Ovary (tissue), 3 donors: ENCODE measurements at regions not wholly inside any gene's neighbourhood (a gene's known extent, or its start where the extent isn't known, plus 50 kb on each side); places are given as distances from the start of the nearest gene placed in this dataset.

Experiments
- POLR2A ChIP-seq: fragments of 450-650 bp; IDR thresholded peaks from one replicate; pipeline ENCODE4 v1.6.1; 2017; ENCODE audit warnings: antibody characterized with exemption, mild to moderate bottlenecking, moderate library complexity
- TF ChIP-seq, protein P1 (sequence below), 3 donors: fragments of 450-650 bp in 2 of 3; fragments of 200-600 bp in 1 of 3; IDR thresholded peaks; one replicate each; pipeline versions ENCODE4 v1.5.1 to v1.8.0; 2016 to 2022; ENCODE audit warnings: antibody characterized with exemption in 3 of 3, mild to moderate bottlenecking in 1 of 3
- donor health status: DM: no; HTN: no; CAD: no.

DNA sequence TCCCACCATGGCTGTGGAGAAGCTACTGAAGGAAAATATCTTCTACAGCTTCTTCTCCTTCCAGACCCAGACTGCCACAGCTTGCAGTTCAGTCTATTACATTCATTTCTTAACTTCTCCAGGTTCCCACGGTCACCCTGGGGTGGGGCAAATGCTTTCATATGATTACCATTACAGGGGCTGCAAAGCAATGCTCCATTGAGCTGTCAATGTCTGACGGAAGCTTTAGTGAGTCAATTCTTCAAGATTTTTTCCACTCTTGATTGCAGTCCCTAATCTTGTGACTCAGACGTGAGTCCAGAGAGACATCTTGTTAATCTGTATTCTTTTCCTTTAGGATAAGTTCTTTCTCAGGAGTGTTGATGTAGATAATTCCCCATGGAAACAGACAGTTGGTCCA, 233.4 kb upstream of the DDI1 start:
- TF ChIP-seq, protein P1, sequence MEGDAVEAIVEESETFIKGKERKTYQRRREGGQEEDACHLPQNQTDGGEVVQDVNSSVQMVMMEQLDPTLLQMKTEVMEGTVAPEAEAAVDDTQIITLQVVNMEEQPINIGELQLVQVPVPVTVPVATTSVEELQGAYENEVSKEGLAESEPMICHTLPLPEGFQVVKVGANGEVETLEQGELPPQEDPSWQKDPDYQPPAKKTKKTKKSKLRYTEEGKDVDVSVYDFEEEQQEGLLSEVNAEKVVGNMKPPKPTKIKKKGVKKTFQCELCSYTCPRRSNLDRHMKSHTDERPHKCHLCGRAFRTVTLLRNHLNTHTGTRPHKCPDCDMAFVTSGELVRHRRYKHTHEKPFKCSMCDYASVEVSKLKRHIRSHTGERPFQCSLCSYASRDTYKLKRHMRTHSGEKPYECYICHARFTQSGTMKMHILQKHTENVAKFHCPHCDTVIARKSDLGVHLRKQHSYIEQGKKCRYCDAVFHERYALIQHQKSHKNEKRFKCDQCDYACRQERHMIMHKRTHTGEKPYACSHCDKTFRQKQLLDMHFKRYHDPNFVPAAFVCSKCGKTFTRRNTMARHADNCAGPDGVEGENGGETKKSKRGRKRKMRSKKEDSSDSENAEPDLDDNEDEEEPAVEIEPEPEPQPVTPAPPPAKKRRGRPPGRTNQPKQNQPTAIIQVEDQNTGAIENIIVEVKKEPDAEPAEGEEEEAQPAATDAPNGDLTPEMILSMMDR (IDR thresholded peaks at IDR 0.05), result no peak
- no peak for TF ChIP-seq POLR2A
